Parathyroid adenoma (tissue), 2 donors: ENCODE measurements at regions not wholly inside any gene's neighbourhood (a gene's known extent, or its start where the extent isn't known, plus 50 kb on each side); places are given as distances from the start of the nearest gene placed in this dataset.

Experiments
- H2AFZ ChIP-seq: fragments of 300-600 bp; sonication (generic); one replicate; pipeline ENCODE4 v1.7.0; 2017; ENCODE audit warnings: antibody characterized with exemption, mild to moderate bottlenecking
- H3K27ac ChIP-seq: fragments of 300-600 bp; sonication (generic); one replicate; pipeline ENCODE4 v1.7.0; 2017
- H3K27me3 ChIP-seq: fragments of 300-600 bp; sonication (generic); one replicate; pipeline ENCODE4 v1.7.0; 2017; ENCODE audit warnings: low read length; ENCODE audit not compliant: control insufficient read depth, insufficient read depth
- H3K36me3 ChIP-seq: fragments of 300-600 bp; sonication (generic); one replicate; pipeline ENCODE4 v1.7.0; 2017; ENCODE audit warnings: low read length; ENCODE audit not compliant: control insufficient read depth, insufficient read depth
- H3K4me1 ChIP-seq: fragments of 300-600 bp; sonication (generic); one replicate; pipeline ENCODE4 v1.7.0; 2017; ENCODE audit warnings: control low read depth
- H3K4me2 ChIP-seq: fragments of 300-600 bp; sonication (generic); one replicate; pipeline ENCODE4 v1.7.0; 2017; ENCODE audit warnings: low read length
- H3K4me3 ChIP-seq: fragments of 300-600 bp; sonication (generic); one replicate; pipeline ENCODE4 v1.7.0; 2017; ENCODE audit warnings: low read depth, low read length
- H3K79me2 ChIP-seq: fragments of 300-600 bp; sonication (generic); one replicate; pipeline ENCODE4 v1.7.0; 2017; ENCODE audit warnings: control low read depth
- H3K9ac ChIP-seq: fragments of 300-600 bp; sonication (generic); one replicate; pipeline ENCODE4 v1.7.0; 2017; ENCODE audit warnings: mild to moderate bottlenecking
- H3K9me3 ChIP-seq: fragments of 300-600 bp; sonication (generic); one replicate; pipeline ENCODE4 v1.7.0; 2017; ENCODE audit warnings: low read length; ENCODE audit not compliant: control insufficient read depth
- CTCF ChIP-seq: fragments of 300-600 bp; sonication (generic); IDR thresholded peaks from one replicate; pipeline ENCODE4 v1.7.0; 2017; ENCODE audit warnings: antibody characterized with exemption, mild to moderate bottlenecking
- donor health status: primary hyperparathyroidism.

GRCh38 chr7:97272237-97272975 is 154.9 kb downstream of the SDHAF3 start:
- no peak overlapping the region for H3K9ac ChIP-seq
- no peaks in the 10 kb centered on the region for H3K36me3 ChIP-seq
- no peak overlapping the region for H3K4me3 ChIP-seq
- no peak overlapping the region for H3K27ac ChIP-seq
- no peaks in the 10 kb centered on the region for H3K27me3 ChIP-seq
- no peaks in the 10 kb centered on the region for H3K4me1 ChIP-seq
- H3K9me3 ChIP-seq = no peaks in the 10 kb centered on the region
- H2AFZ ChIP-seq = no peak overlapping the region
- no peak overlapping the region for H3K4me2 ChIP-seq
- H3K79me2 ChIP-seq = no peaks in the 10 kb centered on the region
- no peak for TF ChIP-seq CTCF

GRCh38 chr7:97275475-97275874 is 158.0 kb downstream of the SDHAF3 start:
- no peaks in the 10 kb centered on the region for H3K79me2 ChIP-seq
- H3K4me3 ChIP-seq = no peak overlapping the region
- H3K9ac ChIP-seq = no peak overlapping the region
- H3K4me1 ChIP-seq = no peaks in the 10 kb centered on the region
- no peak for TF ChIP-seq CTCF
- H3K4me2 ChIP-seq = no peak overlapping the region
- H2AFZ ChIP-seq = no peak overlapping the region
- H3K36me3 ChIP-seq = no peaks in the 10 kb centered on the region
- H3K9me3 ChIP-seq = no peaks in the 10 kb centered on the region
- H3K27me3 ChIP-seq = no peaks in the 10 kb centered on the region
- H3K27ac ChIP-seq = no peak overlapping the region

GRCh38 chr7:97280950-97281349 is 163.5 kb downstream of the SDHAF3 start:
- Histone ChIP-seq H3K79me2 (no peaks in the 10 kb centered on the region), H3K4me2 (no peak overlapping the region), H2AFZ (no peak overlapping the region), H3K27me3 (no peaks in the 10 kb centered on the region), H3K4me3 (no peak overlapping the region), H3K4me1 (no peaks in the 10 kb centered on the region), H3K36me3 (no peaks in the 10 kb centered on the region), H3K27ac (no peak overlapping the region), H3K9ac (no peak overlapping the region), H3K9me3 (no peaks in the 10 kb centered on the region)
- TF ChIP-seq CTCF = no peak

- Histone ChIP-seq H3K9me3 (no peaks in the 10 kb centered on the region), H3K27me3 (no peaks in the 10 kb centered on the region), H3K4me3 (no peak overlapping the region), H3K9ac (no peak overlapping the region), H3K27ac (no peak overlapping the region), H3K4me1 (no peaks in the 10 kb centered on the region), H3K79me2 (no peaks in the 10 kb centered on the region), H3K4me2 (no peak overlapping the region), H2AFZ (no peak overlapping the region), H3K36me3 (no peaks in the 10 kb centered on the region)
- no peak for TF ChIP-seq CTCF
Measured at GRCh38 chr7:97285348-97285747, 167.8 kb downstream of the SDHAF3 start.

- no peak overlapping the region for H3K4me3 ChIP-seq
- H2AFZ ChIP-seq = no peak overlapping the region
- H3K79me2 ChIP-seq = no peaks in the 10 kb centered on the region
- no peak for TF ChIP-seq CTCF
- no peaks in the 10 kb centered on the region for H3K27me3 ChIP-seq
- no peak overlapping the region for H3K27ac ChIP-seq
- no peaks in the 10 kb centered on the region for H3K36me3 ChIP-seq
- no peaks in the 10 kb centered on the region for H3K9me3 ChIP-seq
- no peaks in the 10 kb centered on the region for H3K4me1 ChIP-seq
- H3K4me2 ChIP-seq = no peak overlapping the region
- H3K9ac ChIP-seq = no peak overlapping the region
Measured at GRCh38 chr7:97293031-97293430, 175.5 kb downstream of the SDHAF3 start.
